ENCODE measurements at regions not wholly inside any gene's neighbourhood (a gene's known extent, or its start where the extent isn't known, plus 50 kb on each side); places are given as distances from the start of the nearest gene placed in this dataset.
"Not testable (repeated sequence)": the region's sequence is repeated elsewhere in the genome, so short reads cannot be mapped to it uniquely, and the experiment has no call there.

- H3K36me3 ChIP-seq (ENCODE audit: insufficient read depth, insufficient read length, low read length), result no peaks in the 10 kb centered on the region
- TF ChIP-seq YY1 (IDR thresholded peaks at IDR 0.05; ENCODE audit: insufficient read depth, insufficient read length) (no peak), ZNF274 (IDR thresholded peaks at IDR 0.05; ENCODE audit: low read depth, low read length) (no peak), SUZ12 (IDR thresholded peaks at IDR 0.05; ENCODE audit: extremely low read depth, insufficient read depth, insufficient read length) (no peak)
- no peaks in the 10 kb centered on the region for H3K9me3 ChIP-seq (ENCODE audit: insufficient read depth, low read length)
- no peak overlapping the region for H3K9ac ChIP-seq (ENCODE audit: insufficient read length, low read depth)
- H3K4me3 ChIP-seq (ENCODE audit: insufficient read length, low read depth), result no peak overlapping the region
- DNase-seq (ENCODE audit: low read depth, low spot score), result no peak
- H3K27me3 ChIP-seq (ENCODE audit: insufficient read depth, insufficient read length), result no peaks in the 10 kb centered on the region
- H3K4me1 ChIP-seq (ENCODE audit: insufficient read depth, insufficient read length), result peaks cover 3% of the 10 kb centered on the region
Measured at GRCh38 chr14:96717116-96717515, 80.1 kb upstream of the VRK1 start.

GRCh38 chr14:96718407-96718806 lies 78.8 kb upstream of the VRK1 start:
- no peak overlapping the region for H3K9ac ChIP-seq (ENCODE audit: insufficient read length, low read depth)
- H3K4me1 ChIP-seq (ENCODE audit: insufficient read depth, insufficient read length), result peaks cover 3% of the 10 kb centered on the region
- H3K36me3 ChIP-seq (ENCODE audit: insufficient read depth, insufficient read length, low read length), result no peaks in the 10 kb centered on the region
- TF ChIP-seq ZNF274 (IDR thresholded peaks at IDR 0.05; ENCODE audit: low read depth, low read length) (no peak), YY1 (IDR thresholded peaks at IDR 0.05; ENCODE audit: insufficient read depth, insufficient read length) (no peak), SUZ12 (IDR thresholded peaks at IDR 0.05; ENCODE audit: extremely low read depth, insufficient read depth, insufficient read length) (no peak)
- H3K9me3 ChIP-seq (ENCODE audit: insufficient read depth, low read length), result no peaks in the 10 kb centered on the region
- no peak for DNase-seq (ENCODE audit: low read depth, low spot score)
- H3K4me3 ChIP-seq (ENCODE audit: insufficient read length, low read depth), result no peak overlapping the region
- H3K27me3 ChIP-seq (ENCODE audit: insufficient read depth, insufficient read length), result no peaks in the 10 kb centered on the region

- not testable (repeated sequence) for H3K9me3 ChIP-seq (ENCODE audit: insufficient read depth, low read length); DNase-seq (ENCODE audit: low read depth, low spot score); H3K4me1 ChIP-seq (ENCODE audit: insufficient read depth, insufficient read length); H3K9ac ChIP-seq (ENCODE audit: insufficient read length, low read depth); H3K36me3 ChIP-seq (ENCODE audit: insufficient read depth, insufficient read length, low read length); H3K4me3 ChIP-seq (ENCODE audit: insufficient read length, low read depth); H3K27me3 ChIP-seq (ENCODE audit: insufficient read depth, insufficient read length)
Measured at GRCh38 chr14:96720702-96721101, 76.5 kb upstream of the VRK1 start.

- Histone ChIP-seq H3K27me3 (ENCODE audit: insufficient read depth, insufficient read length) (peaks cover 7% of the 10 kb centered on the region), H3K9ac (ENCODE audit: insufficient read length, low read depth) (no peak overlapping the region), H3K9me3 (ENCODE audit: insufficient read depth, low read length) (0 out of 2 replicates have a peak, but pooled peaks cover 4% of the 10 kb centered on the region), H3K36me3 (ENCODE audit: insufficient read depth, insufficient read length, low read length) (no peaks in the 10 kb centered on the region), H3K4me1 (ENCODE audit: insufficient read depth, insufficient read length) (peaks cover 3% of the 10 kb centered on the region), H3K4me3 (ENCODE audit: insufficient read length, low read depth) (no peak overlapping the region)
- DNase-seq (ENCODE audit: low read depth, low spot score), result no peak
- TF ChIP-seq YY1 (IDR thresholded peaks at IDR 0.05; ENCODE audit: insufficient read depth, insufficient read length), result no peak
- TF ChIP-seq SUZ12 (IDR thresholded peaks at IDR 0.05; ENCODE audit: extremely low read depth, insufficient read depth, insufficient read length), result no peak
- TF ChIP-seq ZNF274 (IDR thresholded peaks at IDR 0.05; ENCODE audit: low read depth, low read length), result no peak
Measured at GRCh38 chr14:96722736-96723135, 74.4 kb upstream of the VRK1 start.

GRCh38 chr14:96723946-96724345 lies 73.2 kb upstream of the VRK1 start:
- Histone ChIP-seq H3K4me3 (ENCODE audit: insufficient read length, low read depth) (no peak overlapping the region), H3K36me3 (ENCODE audit: insufficient read depth, insufficient read length, low read length) (no peaks in the 10 kb centered on the region), H3K9ac (ENCODE audit: insufficient read length, low read depth) (no peak overlapping the region), H3K27me3 (ENCODE audit: insufficient read depth, insufficient read length) (peaks cover 7% of the 10 kb centered on the region), H3K4me1 (ENCODE audit: insufficient read depth, insufficient read length) (peaks cover 6% of the 10 kb centered on the region), H3K9me3 (ENCODE audit: insufficient read depth, low read length) (0 out of 2 replicates have a peak, but pooled peaks cover 4% of the 10 kb centered on the region)
- DNase-seq (ENCODE audit: low read depth, low spot score), result no peak
- TF ChIP-seq YY1 (IDR thresholded peaks at IDR 0.05; ENCODE audit: insufficient read depth, insufficient read length) (no peak), SUZ12 (IDR thresholded peaks at IDR 0.05; ENCODE audit: extremely low read depth, insufficient read depth, insufficient read length) (no peak), ZNF274 (IDR thresholded peaks at IDR 0.05; ENCODE audit: low read depth, low read length) (no peak)

- no peak for DNase-seq (ENCODE audit: low read depth, low spot score)
- TF ChIP-seq ZNF274 (IDR thresholded peaks at IDR 0.05; ENCODE audit: low read depth, low read length), result no peak
- TF ChIP-seq SUZ12 (IDR thresholded peaks at IDR 0.05; ENCODE audit: extremely low read depth, insufficient read depth, insufficient read length), result no peak
- TF ChIP-seq YY1 (IDR thresholded peaks at IDR 0.05; ENCODE audit: insufficient read depth, insufficient read length), result no peak
- Histone ChIP-seq H3K4me1 (ENCODE audit: insufficient read depth, insufficient read length) (peaks cover 3% of the 10 kb centered on the region), H3K27me3 (ENCODE audit: insufficient read depth, insufficient read length) (peaks cover 7% of the 10 kb centered on the region), H3K9me3 (ENCODE audit: insufficient read depth, low read length) (0 out of 2 replicates have a peak, but pooled peaks cover 4% of the 10 kb centered on the region), H3K9ac (ENCODE audit: insufficient read length, low read depth) (no peak overlapping the region), H3K4me3 (ENCODE audit: insufficient read length, low read depth) (no peak overlapping the region), H3K36me3 (ENCODE audit: insufficient read depth, insufficient read length, low read length) (no peaks in the 10 kb centered on the region)
Measured at GRCh38 chr14:96725232-96725631, 72.0 kb upstream of the VRK1 start.

GRCh38 chr14:96727073-96727472 lies 70.1 kb upstream of the VRK1 start:
- H3K27me3 ChIP-seq (ENCODE audit: insufficient read depth, insufficient read length), result peaks cover 7% of the 10 kb centered on the region
- no peak overlapping the region for H3K4me3 ChIP-seq (ENCODE audit: insufficient read length, low read depth)
- DNase-seq (ENCODE audit: low read depth, low spot score), result no peak
- no peaks in the 10 kb centered on the region for H3K36me3 ChIP-seq (ENCODE audit: insufficient read depth, insufficient read length, low read length)
- 0 out of 2 replicates have a peak, but pooled peaks cover 4% of the 10 kb centered on the region for H3K9me3 ChIP-seq (ENCODE audit: insufficient read depth, low read length)
- H3K4me1 ChIP-seq (ENCODE audit: insufficient read depth, insufficient read length), result peaks cover 3% of the 10 kb centered on the region
- no peak overlapping the region for H3K9ac ChIP-seq (ENCODE audit: insufficient read length, low read depth)
- TF ChIP-seq YY1 (IDR thresholded peaks at IDR 0.05; ENCODE audit: insufficient read depth, insufficient read length) (no peak), SUZ12 (IDR thresholded peaks at IDR 0.05; ENCODE audit: extremely low read depth, insufficient read depth, insufficient read length) (no peak), ZNF274 (IDR thresholded peaks at IDR 0.05; ENCODE audit: low read depth, low read length) (no peak)

- peaks cover 3% of the 10 kb centered on the region for H3K4me1 ChIP-seq (ENCODE audit: insufficient read depth, insufficient read length)
- H3K4me3 ChIP-seq (ENCODE audit: insufficient read length, low read depth), result no peak overlapping the region
- H3K36me3 ChIP-seq (ENCODE audit: insufficient read depth, insufficient read length, low read length), result no peaks in the 10 kb centered on the region
- TF ChIP-seq ZNF274 (IDR thresholded peaks at IDR 0.05; ENCODE audit: low read depth, low read length), result no peak
- no peak for TF ChIP-seq YY1 (IDR thresholded peaks at IDR 0.05; ENCODE audit: insufficient read depth, insufficient read length)
- TF ChIP-seq SUZ12 (IDR thresholded peaks at IDR 0.05; ENCODE audit: extremely low read depth, insufficient read depth, insufficient read length), result no peak
- H3K9ac ChIP-seq (ENCODE audit: insufficient read length, low read depth), result no peak overlapping the region
- H3K27me3 ChIP-seq (ENCODE audit: insufficient read depth, insufficient read length), result peaks cover 7% of the 10 kb centered on the region
- 0 out of 2 replicates have a peak, but pooled peaks cover 4% of the 10 kb centered on the region for H3K9me3 ChIP-seq (ENCODE audit: insufficient read depth, low read length)
- no peak for DNase-seq (ENCODE audit: low read depth, low spot score)
Measured at GRCh38 chr14:96727491-96727890, 69.7 kb upstream of the VRK1 start.
